ENCODE measurements at regions not wholly inside any gene's neighbourhood (a gene's known extent, or its start where the extent isn't known, plus 50 kb on each side); places are given as distances from the start of the nearest gene placed in this dataset.

DNA sequence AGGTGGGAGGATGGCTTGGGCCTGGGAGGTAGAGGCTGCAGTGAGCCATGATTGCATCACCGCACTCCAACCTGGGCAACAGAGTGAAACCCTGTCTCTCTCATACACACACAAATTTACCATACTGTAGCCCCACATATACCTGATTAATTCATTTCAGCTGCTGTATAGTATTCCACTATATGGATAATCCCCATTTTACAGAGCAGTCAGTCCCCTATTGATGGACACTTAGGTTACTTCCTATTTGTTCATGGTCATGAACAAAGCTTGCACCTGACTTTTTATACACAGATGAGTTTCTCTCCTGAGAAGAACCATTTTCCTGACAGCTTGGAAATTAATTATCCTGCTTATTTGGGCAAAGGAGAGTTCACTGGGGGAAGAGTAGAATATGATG is 59.2 kb downstream of the EMX2 start:
- TF ChIP-seq ZNF274 (IDR thresholded peaks at IDR 0.05; ENCODE audit: low read depth, low read length): no peak
- no peak overlapping the region for H3K4me3 ChIP-seq (ENCODE audit: low read length)

DNA sequence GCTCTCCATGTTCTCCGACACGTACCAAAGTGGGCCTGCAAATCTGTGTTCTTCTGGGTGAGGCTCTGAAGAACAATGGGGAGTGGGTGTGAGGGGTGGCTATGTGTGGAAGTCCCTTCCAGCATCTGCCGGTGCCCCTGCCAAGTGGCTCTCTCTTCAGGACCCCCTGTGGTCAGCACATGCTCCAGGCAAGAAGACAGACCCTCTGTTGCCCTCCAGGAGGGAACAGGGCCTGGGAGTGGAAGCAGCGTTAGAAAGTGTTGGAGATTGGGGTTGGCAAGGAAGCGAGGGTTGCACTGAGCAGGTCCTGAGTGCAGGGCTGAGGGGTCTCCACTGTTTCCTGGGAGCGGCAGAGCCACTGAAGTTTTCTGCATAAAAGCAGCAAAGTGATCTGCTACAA is 60.5 kb downstream of the EMX2 start:
- no peak for TF ChIP-seq ZNF274 (IDR thresholded peaks at IDR 0.05; ENCODE audit: low read depth, low read length)

DNA sequence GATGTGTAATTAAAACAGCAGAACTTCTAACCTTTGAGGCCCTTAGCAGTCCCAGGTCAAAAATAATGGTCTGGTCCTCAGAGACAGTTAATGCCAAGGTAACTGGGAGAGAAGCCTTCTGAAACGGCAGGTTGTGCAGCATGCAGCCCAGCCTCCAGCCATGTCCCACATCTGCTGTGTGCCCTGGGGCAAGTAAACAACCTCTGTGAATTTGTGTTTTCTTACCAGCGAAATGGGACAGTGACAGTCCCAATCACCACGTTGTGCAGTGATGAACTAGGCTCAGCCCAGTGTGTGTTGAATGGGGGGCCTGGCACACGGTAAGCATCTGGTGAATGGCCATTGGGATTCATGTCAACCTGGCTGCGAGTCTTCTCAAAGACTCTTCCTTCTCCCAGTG is 61.2 kb downstream of the EMX2 start:
- TF ChIP-seq ZNF274 (IDR thresholded peaks at IDR 0.05; ENCODE audit: low read depth, low read length): no peak
- H3K4me3 ChIP-seq (ENCODE audit: low read length): no peak overlapping the region

More for the DNA sequence above, 60.5 kb downstream of the EMX2 start:
- no peak overlapping the region for H3K4me3 ChIP-seq (ENCODE audit: low read length)

DNA sequence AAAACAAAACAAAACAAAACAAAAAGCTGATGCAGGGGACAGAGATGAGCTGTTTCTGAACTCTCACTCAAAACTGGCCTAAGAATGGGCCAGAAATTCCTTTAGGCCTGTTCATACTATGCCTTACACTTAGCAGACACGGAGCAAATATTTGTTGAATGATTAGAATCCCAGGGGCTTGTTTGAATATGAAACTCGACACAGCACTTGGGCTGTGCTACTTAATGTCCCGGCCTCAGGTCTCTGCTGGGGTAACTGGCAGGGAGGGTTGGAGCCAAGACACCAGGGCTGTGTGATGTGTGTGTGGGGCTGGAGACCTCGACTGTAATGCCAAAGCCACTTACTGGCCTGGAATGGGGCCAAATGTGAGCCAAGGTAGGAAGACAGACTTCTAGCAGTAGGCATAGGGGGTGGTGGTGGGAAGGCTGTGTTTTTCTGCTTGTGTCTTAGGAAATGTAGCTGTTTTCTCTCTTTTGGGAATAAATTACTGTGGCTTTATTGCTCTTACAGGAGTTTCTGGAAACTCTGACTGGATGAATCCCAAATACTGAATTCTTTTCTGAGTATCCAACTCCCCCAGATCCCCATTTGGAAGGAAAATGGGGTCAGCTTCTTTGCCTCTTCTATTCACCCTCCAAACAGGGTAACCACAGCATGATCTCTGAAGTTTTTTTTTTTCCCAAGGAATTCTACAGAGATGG is 66.7 kb downstream of the EMX2 start:
- no peak for TF ChIP-seq ZNF274 (IDR thresholded peaks at IDR 0.05; ENCODE audit: low read depth, low read length)
- H3K4me3 ChIP-seq (ENCODE audit: low read length): no peak overlapping the region

DNA sequence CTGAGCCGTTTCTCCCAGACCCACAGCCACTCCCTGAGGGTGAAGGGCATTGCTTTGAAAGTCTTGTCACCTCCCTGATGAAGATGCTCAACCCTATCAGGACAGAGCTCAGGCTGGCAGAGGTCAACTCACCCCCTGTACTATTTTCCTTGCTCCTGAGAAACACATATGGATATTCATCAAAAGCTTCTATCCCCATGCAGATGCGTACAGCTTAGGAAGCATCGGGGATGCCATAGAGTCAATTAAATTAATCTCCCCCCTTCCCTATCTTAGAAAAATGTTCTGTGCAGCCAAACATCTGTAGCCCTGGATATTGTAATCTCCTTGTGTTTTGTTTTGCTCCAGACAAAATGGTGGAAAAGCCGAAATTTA is 67.2 kb downstream of the EMX2 start:
- no peak for TF ChIP-seq ZNF274 (IDR thresholded peaks at IDR 0.05; ENCODE audit: low read depth, low read length)
- H3K4me3 ChIP-seq (ENCODE audit: low read length): no peak overlapping the region

DNA sequence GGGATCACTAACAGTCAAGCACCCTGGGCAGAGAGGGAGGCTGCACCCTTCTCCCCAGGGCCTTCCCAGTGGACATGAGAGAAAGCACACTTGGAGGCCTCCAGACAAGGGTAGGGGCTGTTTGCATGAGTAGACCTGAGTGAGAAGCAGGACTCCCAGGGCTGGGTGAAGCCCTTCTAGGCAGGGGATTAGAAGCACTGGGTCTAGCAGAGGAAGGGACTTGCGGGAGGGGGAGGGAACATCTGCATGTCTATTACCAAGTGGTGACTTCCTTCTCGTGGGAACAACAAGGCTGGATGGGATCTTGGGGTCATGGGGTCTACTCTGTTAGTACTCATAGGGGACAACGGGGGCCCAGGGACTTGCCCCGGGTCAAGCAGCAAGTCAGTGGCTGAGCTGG is 67.8 kb downstream of the EMX2 start:
- no peak overlapping the region for H3K4me3 ChIP-seq (ENCODE audit: low read length)
- TF ChIP-seq ZNF274 (IDR thresholded peaks at IDR 0.05; ENCODE audit: low read depth, low read length): no peak

DNA sequence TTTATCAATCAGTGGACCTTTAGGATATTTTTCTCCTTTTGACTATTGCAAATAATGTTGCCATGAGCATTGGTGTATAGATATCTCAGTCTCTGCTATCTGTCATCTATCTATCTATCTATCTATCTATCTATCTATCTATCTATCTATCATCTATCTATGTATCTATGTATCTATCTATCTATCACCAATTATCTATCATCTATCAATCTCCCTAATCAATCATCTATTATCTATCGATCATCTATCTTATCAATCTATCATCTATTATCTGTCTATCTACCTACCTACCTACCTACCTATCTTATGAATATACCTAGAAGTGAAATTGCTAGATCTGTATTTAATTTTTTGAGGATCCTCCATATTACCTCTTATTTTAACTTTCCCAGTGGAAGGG is 69.6 kb downstream of the EMX2 start:
- no peak overlapping the region for H3K4me3 ChIP-seq (ENCODE audit: low read length)
- no peak for TF ChIP-seq ZNF274 (IDR thresholded peaks at IDR 0.05; ENCODE audit: low read depth, low read length)

DNA sequence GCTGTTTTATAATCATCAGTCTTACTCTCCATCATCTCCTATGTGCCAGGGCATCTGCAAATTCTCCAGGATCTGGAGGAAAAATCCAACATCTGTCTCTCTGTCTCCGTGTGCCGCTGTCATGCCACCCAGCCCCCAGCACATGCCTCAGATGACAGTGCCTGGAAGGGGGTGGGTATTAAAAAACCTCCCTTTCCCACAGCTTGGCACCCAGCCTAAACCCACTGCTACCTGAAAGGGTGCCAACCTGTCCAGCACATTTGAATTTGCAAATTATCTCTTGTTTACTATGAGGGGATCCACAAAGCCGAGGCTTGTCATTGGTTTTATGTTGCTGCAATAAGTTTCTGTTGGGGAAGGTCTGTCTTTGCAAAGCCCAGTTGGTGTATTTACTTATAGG is 73.1 kb downstream of the EMX2 start:
- H3K4me3 ChIP-seq (ENCODE audit: low read length): no peak overlapping the region
- no peak for TF ChIP-seq ZNF274 (IDR thresholded peaks at IDR 0.05; ENCODE audit: low read depth, low read length)

DNA sequence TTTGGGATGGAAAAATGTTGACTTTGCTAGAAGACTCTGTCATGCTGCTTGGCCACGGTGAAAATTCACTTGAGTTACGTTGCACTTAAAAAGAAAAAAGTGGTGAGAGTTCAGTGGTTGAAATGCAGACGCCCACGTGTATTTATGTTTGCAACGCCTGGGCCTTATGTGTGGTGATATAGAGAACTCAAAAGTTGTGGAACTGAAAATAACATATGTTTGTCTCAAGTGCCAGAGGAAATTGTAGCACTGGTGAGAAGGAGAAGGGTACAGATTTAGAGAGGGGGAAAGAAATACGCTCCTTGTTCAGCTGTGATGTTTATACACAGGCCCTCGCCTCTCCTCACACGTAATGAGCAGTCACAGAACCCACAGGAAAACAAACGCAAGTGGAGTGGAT is 73.6 kb downstream of the EMX2 start:
- no peak for TF ChIP-seq ZNF274 (IDR thresholded peaks at IDR 0.05; ENCODE audit: low read depth, low read length)
- no peak overlapping the region for H3K4me3 ChIP-seq (ENCODE audit: low read length)

DNA sequence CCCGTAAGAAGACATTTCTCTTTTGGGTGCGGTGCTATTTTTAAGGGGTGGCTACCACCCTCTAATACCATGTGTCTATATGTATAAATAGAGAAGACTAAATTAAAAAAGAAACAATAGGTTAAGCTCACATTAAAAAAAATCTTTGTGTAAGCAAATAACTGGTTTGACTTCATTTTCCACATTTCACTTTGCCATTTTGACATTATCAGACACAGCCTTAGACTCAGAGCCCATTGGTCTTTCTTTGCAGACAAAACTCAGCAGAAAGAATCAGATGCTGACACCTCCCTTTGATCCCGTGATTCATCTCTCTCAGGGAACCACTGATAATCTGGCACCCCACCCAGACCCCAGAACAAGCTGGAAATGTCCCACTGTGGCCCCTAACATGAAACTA is 74.5 kb downstream of the EMX2 start:
- H3K4me3 ChIP-seq (ENCODE audit: low read length): no peak overlapping the region
- no peak for TF ChIP-seq ZNF274 (IDR thresholded peaks at IDR 0.05; ENCODE audit: low read depth, low read length)

DNA sequence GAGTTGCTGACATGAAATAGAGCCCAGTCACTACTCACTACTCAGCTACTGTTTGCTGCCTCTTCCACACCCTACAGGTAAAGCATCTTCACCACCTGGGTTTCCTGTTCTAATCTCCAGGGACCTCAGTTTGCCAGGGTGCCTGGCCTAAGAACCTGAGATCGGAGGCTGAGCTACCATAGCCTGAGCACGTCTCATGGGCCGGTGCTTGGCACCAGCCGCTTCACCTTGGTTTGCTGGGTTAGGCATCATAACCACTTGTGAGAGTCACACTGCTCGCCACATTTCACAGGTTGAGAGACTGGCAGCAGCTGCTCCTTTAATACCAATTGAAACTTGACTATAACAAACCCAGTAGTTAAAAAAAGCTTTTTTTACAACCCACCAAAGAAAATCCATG is 75.1 kb downstream of the EMX2 start:
- no peak for TF ChIP-seq ZNF274 (IDR thresholded peaks at IDR 0.05; ENCODE audit: low read depth, low read length)
- no peak overlapping the region for H3K4me3 ChIP-seq (ENCODE audit: low read length)

DNA sequence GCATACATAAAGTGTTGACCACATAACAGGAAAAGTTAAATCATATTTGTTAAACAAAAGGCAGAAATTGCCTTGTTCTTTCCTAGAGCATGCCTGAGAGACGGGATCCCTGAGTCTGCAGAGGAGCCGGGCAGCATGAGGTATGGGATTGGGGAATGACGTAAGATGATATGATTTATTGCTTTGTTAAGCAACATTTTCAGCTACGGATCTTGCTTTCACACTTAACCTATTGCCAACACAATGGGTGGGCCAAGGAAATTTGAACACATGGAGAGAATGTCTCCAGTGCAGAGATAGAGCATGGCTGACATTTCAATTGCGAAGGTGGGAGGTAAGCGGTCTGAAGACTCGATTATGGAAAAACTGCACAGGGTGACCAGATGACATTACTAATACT is 76.7 kb downstream of the EMX2 start:
- no peak for TF ChIP-seq ZNF274 (IDR thresholded peaks at IDR 0.05; ENCODE audit: low read depth, low read length)
- no peak overlapping the region for H3K4me3 ChIP-seq (ENCODE audit: low read length)

DNA sequence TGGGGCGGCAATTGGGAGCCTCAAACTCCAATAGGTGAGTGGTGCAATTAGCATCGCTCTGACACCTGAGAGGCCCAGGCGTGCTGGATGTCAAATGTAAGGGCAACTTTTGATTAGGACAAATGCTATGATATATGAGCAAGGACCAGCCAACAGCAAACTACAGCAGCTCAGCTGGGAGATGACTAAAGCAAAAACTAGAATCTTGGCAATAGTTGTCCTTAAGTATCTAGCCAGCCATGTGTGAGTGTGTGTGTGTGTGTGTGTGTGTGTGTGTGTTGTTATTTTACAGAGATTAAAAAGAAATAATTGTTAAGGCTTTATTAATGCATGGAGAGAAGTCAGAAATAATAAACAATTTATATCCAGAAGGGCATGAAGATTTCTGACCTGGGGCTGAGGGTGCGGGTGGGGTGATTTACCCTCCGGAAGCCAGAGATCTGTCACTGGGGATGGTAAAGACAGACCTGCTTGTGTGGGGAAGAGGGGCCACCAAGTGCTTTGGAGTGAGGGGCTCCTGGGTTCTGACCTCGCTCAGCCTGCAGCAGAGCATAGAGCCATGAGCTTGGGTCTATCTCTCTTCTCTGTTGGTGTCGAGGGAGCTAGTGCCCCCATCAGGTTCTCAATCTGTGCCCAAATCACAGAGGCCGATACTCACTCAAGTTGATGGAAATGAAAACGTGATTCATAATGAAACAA is 77.3 kb downstream of the EMX2 start:
- H3K4me3 ChIP-seq (ENCODE audit: low read length): no peak overlapping the region
- no peak for TF ChIP-seq ZNF274 (IDR thresholded peaks at IDR 0.05; ENCODE audit: low read depth, low read length)

DNA sequence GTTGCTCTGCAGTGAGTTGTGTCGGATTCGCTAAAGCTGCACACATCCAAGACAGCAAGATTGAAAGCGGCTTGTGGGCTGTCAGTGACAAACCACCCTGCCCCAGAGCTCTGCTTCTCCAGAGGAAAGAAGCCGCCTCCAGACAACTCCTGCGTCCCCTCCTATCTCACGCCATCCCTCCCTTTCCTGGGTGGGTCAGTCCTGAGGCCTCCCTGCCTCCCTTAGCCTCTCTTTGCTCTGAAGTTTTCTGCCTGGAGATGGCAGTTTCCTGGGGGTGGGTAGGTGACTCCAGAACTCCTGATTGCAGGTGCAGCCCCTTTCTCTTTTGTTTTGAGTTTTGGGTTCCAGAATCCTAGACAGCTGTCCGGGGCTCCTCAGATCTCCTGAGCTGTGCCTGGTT is 78.7 kb downstream of the EMX2 start:
- no peak overlapping the region for H3K4me3 ChIP-seq (ENCODE audit: low read length)
- no peak for TF ChIP-seq ZNF274 (IDR thresholded peaks at IDR 0.05; ENCODE audit: low read depth, low read length)

DNA sequence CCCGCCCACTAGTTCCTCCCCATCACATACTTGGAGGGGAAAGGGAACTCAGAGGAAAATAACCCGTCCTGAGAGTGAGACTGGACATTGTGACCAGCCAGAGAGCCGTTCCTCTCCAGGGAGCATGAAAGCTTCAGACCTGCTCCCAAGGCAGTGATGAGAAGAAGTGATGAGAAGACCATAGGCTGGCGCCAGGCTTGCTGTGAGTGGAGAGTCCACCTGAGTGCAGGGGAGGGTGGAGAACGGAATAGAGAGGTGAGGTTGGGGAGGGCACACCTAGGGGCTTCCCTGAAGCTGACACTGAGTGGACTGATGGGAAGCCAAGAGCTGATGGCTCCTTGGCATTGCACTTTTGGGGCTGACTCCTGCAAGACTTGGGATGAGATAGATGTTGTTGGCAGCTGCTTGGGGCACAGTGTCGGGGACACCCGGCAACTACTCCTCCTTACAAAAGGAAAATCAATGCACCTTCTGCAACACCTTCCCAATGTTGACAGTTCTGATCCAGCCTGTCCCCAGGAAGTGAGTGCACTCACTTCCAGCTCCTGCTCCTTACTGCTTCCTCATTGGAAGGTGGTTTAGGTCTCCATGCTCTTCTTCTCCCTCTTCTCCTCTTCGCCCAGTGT is 79.4 kb downstream of the EMX2 start:
- H3K4me3 ChIP-seq (ENCODE audit: low read length): no peak overlapping the region
- TF ChIP-seq ZNF274 (IDR thresholded peaks at IDR 0.05; ENCODE audit: low read depth, low read length): no peak

Data from GM08714 (cell line).